ENCODE measurements at regions not wholly inside any gene's neighbourhood (a gene's known extent, or its start where the extent isn't known, plus 50 kb on each side); places are given as distances from the start of the nearest gene placed in this dataset.

DNA sequence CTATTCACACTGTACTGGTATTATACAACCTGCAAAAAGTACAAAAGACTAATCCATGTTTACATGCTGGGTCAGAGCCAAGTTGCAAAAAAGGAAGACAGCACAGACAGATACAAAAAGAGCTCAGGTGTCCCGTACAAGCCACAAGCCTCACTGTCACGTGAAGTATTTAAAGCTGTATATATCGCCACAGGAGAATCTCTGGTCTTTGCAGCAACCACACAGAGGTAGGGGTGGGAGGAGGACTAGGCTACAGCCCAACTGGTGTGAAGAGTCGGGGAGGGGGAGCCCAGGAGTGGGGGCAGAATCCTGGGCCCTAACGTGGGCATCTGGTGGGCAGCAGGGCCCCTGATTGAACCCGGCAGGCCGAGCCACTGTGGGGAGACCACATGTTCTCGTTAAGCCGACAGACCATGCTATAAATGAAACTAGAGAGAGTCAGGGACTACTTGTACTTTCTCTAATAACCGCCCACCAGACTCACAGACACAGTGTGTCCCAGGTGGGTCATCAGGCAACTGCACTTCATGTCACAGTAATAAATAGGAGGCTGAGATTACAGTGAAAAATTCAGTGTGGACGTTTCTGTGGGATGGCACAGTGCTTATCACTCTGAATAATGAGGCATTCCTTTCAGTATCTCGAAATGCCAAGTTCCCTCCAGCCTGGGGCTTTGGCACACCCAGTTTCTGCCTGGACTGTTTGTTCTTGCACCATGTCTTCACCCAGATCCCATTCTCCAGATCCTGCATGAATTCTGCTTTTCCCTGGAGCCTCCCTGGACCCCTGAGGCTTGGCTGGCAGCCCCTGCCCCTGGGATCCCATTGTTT is 79.3 kb upstream of the SH3PXD2B start:
- TF ChIP-seq, protein P1, sequence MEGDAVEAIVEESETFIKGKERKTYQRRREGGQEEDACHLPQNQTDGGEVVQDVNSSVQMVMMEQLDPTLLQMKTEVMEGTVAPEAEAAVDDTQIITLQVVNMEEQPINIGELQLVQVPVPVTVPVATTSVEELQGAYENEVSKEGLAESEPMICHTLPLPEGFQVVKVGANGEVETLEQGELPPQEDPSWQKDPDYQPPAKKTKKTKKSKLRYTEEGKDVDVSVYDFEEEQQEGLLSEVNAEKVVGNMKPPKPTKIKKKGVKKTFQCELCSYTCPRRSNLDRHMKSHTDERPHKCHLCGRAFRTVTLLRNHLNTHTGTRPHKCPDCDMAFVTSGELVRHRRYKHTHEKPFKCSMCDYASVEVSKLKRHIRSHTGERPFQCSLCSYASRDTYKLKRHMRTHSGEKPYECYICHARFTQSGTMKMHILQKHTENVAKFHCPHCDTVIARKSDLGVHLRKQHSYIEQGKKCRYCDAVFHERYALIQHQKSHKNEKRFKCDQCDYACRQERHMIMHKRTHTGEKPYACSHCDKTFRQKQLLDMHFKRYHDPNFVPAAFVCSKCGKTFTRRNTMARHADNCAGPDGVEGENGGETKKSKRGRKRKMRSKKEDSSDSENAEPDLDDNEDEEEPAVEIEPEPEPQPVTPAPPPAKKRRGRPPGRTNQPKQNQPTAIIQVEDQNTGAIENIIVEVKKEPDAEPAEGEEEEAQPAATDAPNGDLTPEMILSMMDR (IDR thresholded peaks at IDR 0.05) = no peak
- no peak for TF ChIP-seq POLR2A (IDR thresholded peaks at IDR 0.05)
